ENCODE measurements at regions not wholly inside any gene's neighbourhood (a gene's known extent, or its start where the extent isn't known, plus 50 kb on each side); places are given as distances from the start of the nearest gene placed in this dataset.

DNA sequence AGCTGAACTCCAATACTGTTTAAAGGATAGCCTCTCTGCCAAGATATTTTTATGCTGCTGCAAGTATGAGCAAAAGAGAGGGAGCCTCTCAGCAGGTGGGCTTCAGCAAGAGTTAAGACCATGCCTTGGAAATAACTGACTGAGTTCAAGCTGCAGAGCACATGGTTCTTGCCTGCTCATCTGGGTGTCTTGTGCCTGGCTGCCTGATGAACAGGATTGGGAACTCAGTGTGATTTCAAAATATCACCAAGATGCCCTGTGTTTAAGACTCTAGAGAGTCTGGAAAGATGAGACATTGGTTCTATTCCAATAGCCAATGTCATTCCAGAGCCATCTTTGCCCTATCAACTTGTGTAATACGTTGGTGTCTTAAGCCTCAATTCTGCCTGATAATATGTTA lies 147.5 kb upstream of the VEPH1 start:
- Histone ChIP-seq H3K4me2 (ENCODE audit: extremely low read depth, insufficient read depth, low read length) (no peak overlapping the region), H2AFZ (ENCODE audit: low read length) (no peak overlapping the region), H3K9me3 (ENCODE audit: control insufficient read depth, insufficient read depth, low read depth, low read length) (no peaks in the 10 kb centered on the region), H3K4me3 (replicated peaks in 1 of 4; ENCODE audit: control extremely low read depth in 1 of 4, insufficient read depth in 1 of 4, low read depth in 3 of 4, low read length in 4 of 4) (no peak overlapping the region), H3K27ac (ENCODE audit: insufficient read depth, low read length) (no peak overlapping the region), H3K9ac (ENCODE audit: insufficient read depth, low read length) (no peak overlapping the region), H4K20me1 (ENCODE audit: control insufficient read depth, extremely low read depth, insufficient read depth, low read length) (no peaks in the 10 kb centered on the region), H3K36me3 (ENCODE audit: control insufficient read depth, insufficient read depth, low read length) (no peaks in the 10 kb centered on the region), H3K79me2 (ENCODE audit: control insufficient read depth, insufficient read depth, low read length) (no peaks in the 10 kb centered on the region), H3K4me1 (ENCODE audit: control insufficient read depth, extremely low read depth, insufficient read depth, low read length) (no peaks in the 10 kb centered on the region), H3K27me3 (ENCODE audit: control insufficient read depth, insufficient read depth, low read length) (no peaks in the 10 kb centered on the region)
- no peak for DNase-seq (ENCODE audit: low read depth in 2 of 2)
- TF ChIP-seq, protein P1, sequence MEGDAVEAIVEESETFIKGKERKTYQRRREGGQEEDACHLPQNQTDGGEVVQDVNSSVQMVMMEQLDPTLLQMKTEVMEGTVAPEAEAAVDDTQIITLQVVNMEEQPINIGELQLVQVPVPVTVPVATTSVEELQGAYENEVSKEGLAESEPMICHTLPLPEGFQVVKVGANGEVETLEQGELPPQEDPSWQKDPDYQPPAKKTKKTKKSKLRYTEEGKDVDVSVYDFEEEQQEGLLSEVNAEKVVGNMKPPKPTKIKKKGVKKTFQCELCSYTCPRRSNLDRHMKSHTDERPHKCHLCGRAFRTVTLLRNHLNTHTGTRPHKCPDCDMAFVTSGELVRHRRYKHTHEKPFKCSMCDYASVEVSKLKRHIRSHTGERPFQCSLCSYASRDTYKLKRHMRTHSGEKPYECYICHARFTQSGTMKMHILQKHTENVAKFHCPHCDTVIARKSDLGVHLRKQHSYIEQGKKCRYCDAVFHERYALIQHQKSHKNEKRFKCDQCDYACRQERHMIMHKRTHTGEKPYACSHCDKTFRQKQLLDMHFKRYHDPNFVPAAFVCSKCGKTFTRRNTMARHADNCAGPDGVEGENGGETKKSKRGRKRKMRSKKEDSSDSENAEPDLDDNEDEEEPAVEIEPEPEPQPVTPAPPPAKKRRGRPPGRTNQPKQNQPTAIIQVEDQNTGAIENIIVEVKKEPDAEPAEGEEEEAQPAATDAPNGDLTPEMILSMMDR (conservative IDR thresholded peaks at IDR 0.05 in 1 of 2, IDR thresholded peaks at IDR 0.05 in 1 of 2; ENCODE audit: low read depth in 1 of 2, low read length in 2 of 2): no peak

DNA sequence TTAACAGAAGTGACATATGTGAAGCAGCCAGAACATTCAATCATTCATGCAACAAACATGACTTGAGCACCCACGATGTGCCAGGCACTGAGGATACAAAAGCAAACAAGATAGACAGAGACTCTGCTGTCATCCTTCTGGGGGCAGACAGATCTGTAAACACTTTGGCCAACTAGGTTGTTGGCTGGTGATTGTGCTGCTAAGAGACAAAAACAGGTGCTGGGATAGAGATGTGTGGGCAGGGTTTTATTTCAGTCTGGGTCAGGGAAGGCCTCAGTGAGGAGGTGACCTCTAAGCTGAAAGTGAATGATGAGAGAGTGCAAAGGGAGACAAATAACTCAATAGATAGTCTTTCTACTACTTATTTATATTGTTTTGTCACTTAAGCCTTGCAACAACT lies 147.0 kb upstream of the VEPH1 start:
- Histone ChIP-seq H3K4me3 (replicated peaks in 1 of 4; ENCODE audit: control extremely low read depth in 1 of 4, insufficient read depth in 1 of 4, low read depth in 3 of 4, low read length in 4 of 4) (no peak overlapping the region), H2AFZ (ENCODE audit: low read length) (no peak overlapping the region), H4K20me1 (ENCODE audit: control insufficient read depth, extremely low read depth, insufficient read depth, low read length) (no peaks in the 10 kb centered on the region), H3K27me3 (ENCODE audit: control insufficient read depth, insufficient read depth, low read length) (no peaks in the 10 kb centered on the region), H3K9me3 (ENCODE audit: control insufficient read depth, insufficient read depth, low read depth, low read length) (no peaks in the 10 kb centered on the region), H3K79me2 (ENCODE audit: control insufficient read depth, insufficient read depth, low read length) (no peaks in the 10 kb centered on the region), H3K4me2 (ENCODE audit: extremely low read depth, insufficient read depth, low read length) (no peak overlapping the region), H3K27ac (ENCODE audit: insufficient read depth, low read length) (no peak overlapping the region), H3K9ac (ENCODE audit: insufficient read depth, low read length) (no peak overlapping the region), H3K4me1 (ENCODE audit: control insufficient read depth, extremely low read depth, insufficient read depth, low read length) (no peaks in the 10 kb centered on the region), H3K36me3 (ENCODE audit: control insufficient read depth, insufficient read depth, low read length) (no peaks in the 10 kb centered on the region)
- no peak for DNase-seq (ENCODE audit: low read depth in 2 of 2)
- no peak for TF ChIP-seq EZH2 (IDR thresholded peaks at IDR 0.05; ENCODE audit: low read length, missing control alignments)
- TF ChIP-seq, protein P1 (conservative IDR thresholded peaks at IDR 0.05 in 1 of 2, IDR thresholded peaks at IDR 0.05 in 1 of 2; ENCODE audit: low read depth in 1 of 2, low read length in 2 of 2): no peak

DNA sequence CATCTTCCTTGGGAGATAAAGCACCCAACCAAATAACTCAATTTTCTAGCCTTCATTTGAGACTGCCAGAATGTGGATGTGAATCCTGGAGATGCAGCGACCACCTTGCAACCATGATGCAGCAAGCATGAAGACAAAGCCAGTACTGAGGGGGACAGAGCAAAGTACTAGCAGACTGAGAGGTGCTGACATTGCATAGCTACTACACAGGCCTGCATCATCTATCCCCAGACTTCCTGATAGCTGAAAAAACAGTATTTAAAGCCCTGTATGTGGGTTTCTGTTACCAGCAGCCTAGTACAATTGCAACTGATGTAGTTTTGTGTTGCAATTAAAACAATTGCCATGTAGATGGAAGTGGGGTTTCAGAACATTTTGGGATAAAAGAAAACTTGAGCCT lies 146.3 kb upstream of the VEPH1 start:
- H3K4me1 ChIP-seq (ENCODE audit: control insufficient read depth, extremely low read depth, insufficient read depth, low read length): no peaks in the 10 kb centered on the region
- no peak overlapping the region for H3K4me2 ChIP-seq (ENCODE audit: extremely low read depth, insufficient read depth, low read length)
- no peak overlapping the region for H3K4me3 ChIP-seq (replicated peaks in 1 of 4; ENCODE audit: control extremely low read depth in 1 of 4, insufficient read depth in 1 of 4, low read depth in 3 of 4, low read length in 4 of 4)
- no peaks in the 10 kb centered on the region for H3K27me3 ChIP-seq (ENCODE audit: control insufficient read depth, insufficient read depth, low read length)
- no peak for DNase-seq (ENCODE audit: low read depth in 2 of 2)
- H3K9me3 ChIP-seq (ENCODE audit: control insufficient read depth, insufficient read depth, low read depth, low read length): no peaks in the 10 kb centered on the region
- H3K36me3 ChIP-seq (ENCODE audit: control insufficient read depth, insufficient read depth, low read length): no peaks in the 10 kb centered on the region
- H4K20me1 ChIP-seq (ENCODE audit: control insufficient read depth, extremely low read depth, insufficient read depth, low read length): no peaks in the 10 kb centered on the region
- no peak overlapping the region for H3K9ac ChIP-seq (ENCODE audit: insufficient read depth, low read length)
- H3K27ac ChIP-seq (ENCODE audit: insufficient read depth, low read length): no peak overlapping the region
- H3K79me2 ChIP-seq (ENCODE audit: control insufficient read depth, insufficient read depth, low read length): no peaks in the 10 kb centered on the region
- H2AFZ ChIP-seq (ENCODE audit: low read length): no peak overlapping the region
- TF ChIP-seq, protein P1 (conservative IDR thresholded peaks at IDR 0.05 in 1 of 2, IDR thresholded peaks at IDR 0.05 in 1 of 2; ENCODE audit: low read depth in 1 of 2, low read length in 2 of 2): no peak
- TF ChIP-seq EZH2 (IDR thresholded peaks at IDR 0.05; ENCODE audit: low read length, missing control alignments): no peak
